Endodermal cell (in vitro differentiated cells): ENCODE measurements at regions not wholly inside any gene's neighbourhood (a gene's known extent, or its start where the extent isn't known, plus 50 kb on each side); places are given as distances from the start of the nearest gene placed in this dataset.
"Not testable (repeated sequence)": the region's sequence is repeated elsewhere in the genome, so short reads cannot be mapped to it uniquely, and the experiment has no call there.

Experiments used
- DNase-seq: peaks from one replicate; pipeline ENCODE4 v3.0.0-alpha.2; 2017
- H3K27ac ChIP-seq: 2 replicates; pipeline ENCODE4 v1.5.1; 2013; ENCODE audit warnings: mild to moderate bottlenecking, low read depth, low read length, moderate library complexity
- H3K27me3 ChIP-seq: 2 replicates; pipeline ENCODE4 v1.6.1; 2013; ENCODE audit warnings: mild to moderate bottlenecking, low read length, moderate library complexity; ENCODE audit not compliant: insufficient read depth, control insufficient read depth, poor library complexity, severe bottlenecking
- H3K36me3 ChIP-seq: 2 replicates; pipeline ENCODE4 v1.7.0; 2013; ENCODE audit warnings: mild to moderate bottlenecking, low read length, moderate library complexity; ENCODE audit not compliant: control insufficient read depth, insufficient read depth
- H3K4me1 ChIP-seq: one replicate; pipeline ENCODE4 v1.7.0; 2013; ENCODE audit warnings: low read length; ENCODE audit not compliant: control insufficient read depth, insufficient read depth
- H3K4me3 ChIP-seq: 2 replicates; pipeline ENCODE4 v1.5.1; 2013; ENCODE audit warnings: mild to moderate bottlenecking, low read length, moderate library complexity
- H3K9ac ChIP-seq: 2 replicates; pipeline ENCODE4 v1.6.1; 2013; ENCODE audit warnings: mild to moderate bottlenecking, low read length, moderate library complexity; ENCODE audit not compliant: poor library complexity, severe bottlenecking; ENCODE audit errors: extremely low read depth
- H3K9me3 ChIP-seq: 2 replicates; pipeline ENCODE4 v1.6.1; 2013; ENCODE audit warnings: mild to moderate bottlenecking, low read length, moderate library complexity; ENCODE audit not compliant: control insufficient read depth
- H3K27ac Mint-ChIP-seq: 2 replicates; pipeline ENCODE4 v1.8.0; 2020; ENCODE audit warnings: mixed read lengths
- H3K27me3 Mint-ChIP-seq: 2 replicates; pipeline ENCODE4 v1.8.0; 2021; ENCODE audit warnings: mild to moderate bottlenecking, mixed read lengths; ENCODE audit not compliant: insufficient read depth
- H3K36me3 Mint-ChIP-seq: 2 replicates; pipeline ENCODE4 v1.8.0; 2020; ENCODE audit warnings: low read depth, mixed read lengths
- H3K4me1 Mint-ChIP-seq: 2 replicates; pipeline ENCODE4 v1.8.0; 2020; ENCODE audit warnings: mixed read lengths
- H3K4me3 Mint-ChIP-seq: 2 replicates; pipeline ENCODE4 v1.8.0; 2020; ENCODE audit warnings: mild to moderate bottlenecking, moderate library complexity, mixed read lengths
- H3K9me3 Mint-ChIP-seq: 2 replicates; pipeline ENCODE4 v1.8.0; 2020; ENCODE audit warnings: mild to moderate bottlenecking, mixed read lengths
- WGBS, 2 experiments: methylation state at CpG; one replicate each; pipeline versions ENCODE4 v1.1.5 to v1.1.7; 2013; ENCODE audit warnings: missing lambda C conversion rate in 2 of 2, mixed read lengths in 1 of 2; ENCODE audit not compliant: insufficient coverage in 1 of 2, insufficient read length in 1 of 2; 5-methylcytosine and 5-hydroxymethylcytosine counted together
- TF ChIP-seq, protein P1 (sequence below): fragments of 200-600 bp; sonication (generic); conservative IDR thresholded peaks from 2 replicates; pipeline ENCODE4 v1.5.0; 2021; ENCODE audit warnings: antibody characterized with exemption, mild to moderate bottlenecking

DNA sequence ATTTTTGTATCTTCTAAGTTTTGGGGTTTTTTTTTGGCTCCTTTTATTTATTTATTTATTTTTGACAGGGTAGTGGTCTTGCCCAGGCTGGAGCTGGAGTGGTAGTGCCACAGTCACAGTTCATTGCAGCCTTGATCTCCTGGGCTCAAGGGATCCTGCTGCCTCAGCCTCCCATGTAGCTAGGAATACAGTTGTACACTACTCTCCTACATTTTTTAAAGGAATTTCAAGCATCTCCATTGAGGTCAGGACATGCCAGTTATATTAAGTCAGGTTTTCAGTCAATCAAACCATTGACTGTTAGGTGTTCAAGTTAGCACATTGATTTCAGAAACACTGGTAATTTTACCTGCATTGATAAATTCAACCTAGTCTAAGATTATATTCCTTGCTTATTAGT lies 480.5 kb upstream of the SPRY2 start:
- no peaks in the 10 kb centered on the region for H3K4me1 Mint-ChIP-seq
- H3K27me3 Mint-ChIP-seq, result no peaks in the 10 kb centered on the region
- Histone ChIP-seq H3K9me3 (peaks cover 19% of the 10 kb centered on the region), H3K4me1 (no peaks in the 10 kb centered on the region), H3K4me3 (no peak overlapping the region), H3K27me3 (no peaks in the 10 kb centered on the region), H3K27ac (no peak overlapping the region), H3K9ac (no peak overlapping the region), H3K36me3 (no peaks in the 10 kb centered on the region)
- no peak for DNase-seq
- peaks cover 20% of the 10 kb centered on the region for H3K9me3 Mint-ChIP-seq
- no peak overlapping the region for H3K27ac Mint-ChIP-seq
- H3K4me3 Mint-ChIP-seq, result no peak overlapping the region
- TF ChIP-seq, protein P1, sequence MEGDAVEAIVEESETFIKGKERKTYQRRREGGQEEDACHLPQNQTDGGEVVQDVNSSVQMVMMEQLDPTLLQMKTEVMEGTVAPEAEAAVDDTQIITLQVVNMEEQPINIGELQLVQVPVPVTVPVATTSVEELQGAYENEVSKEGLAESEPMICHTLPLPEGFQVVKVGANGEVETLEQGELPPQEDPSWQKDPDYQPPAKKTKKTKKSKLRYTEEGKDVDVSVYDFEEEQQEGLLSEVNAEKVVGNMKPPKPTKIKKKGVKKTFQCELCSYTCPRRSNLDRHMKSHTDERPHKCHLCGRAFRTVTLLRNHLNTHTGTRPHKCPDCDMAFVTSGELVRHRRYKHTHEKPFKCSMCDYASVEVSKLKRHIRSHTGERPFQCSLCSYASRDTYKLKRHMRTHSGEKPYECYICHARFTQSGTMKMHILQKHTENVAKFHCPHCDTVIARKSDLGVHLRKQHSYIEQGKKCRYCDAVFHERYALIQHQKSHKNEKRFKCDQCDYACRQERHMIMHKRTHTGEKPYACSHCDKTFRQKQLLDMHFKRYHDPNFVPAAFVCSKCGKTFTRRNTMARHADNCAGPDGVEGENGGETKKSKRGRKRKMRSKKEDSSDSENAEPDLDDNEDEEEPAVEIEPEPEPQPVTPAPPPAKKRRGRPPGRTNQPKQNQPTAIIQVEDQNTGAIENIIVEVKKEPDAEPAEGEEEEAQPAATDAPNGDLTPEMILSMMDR, result no peak
- H3K36me3 Mint-ChIP-seq, result no peaks in the 10 kb centered on the region

DNA sequence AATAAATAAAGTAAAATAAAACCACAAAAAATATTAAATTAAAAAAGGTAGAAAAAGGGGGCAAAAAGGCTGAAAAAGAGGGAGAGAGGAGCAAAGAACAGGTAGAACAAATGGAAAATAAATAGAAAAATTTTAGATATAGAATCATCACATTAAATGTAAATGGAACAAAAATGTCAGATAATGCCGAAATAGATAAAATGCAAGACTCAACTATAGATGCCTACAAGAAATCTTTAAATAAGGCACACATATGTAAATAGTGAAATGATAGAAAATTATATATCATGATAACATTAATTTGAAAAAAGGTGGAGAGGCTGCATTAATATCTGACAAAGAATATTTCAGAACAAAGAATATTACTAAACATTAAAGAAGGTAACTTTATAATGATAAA lies 477.1 kb upstream of the SPRY2 start:
- H3K4me1 Mint-ChIP-seq, result no peaks in the 10 kb centered on the region
- TF ChIP-seq, protein P1, result no peak
- no peak overlapping the region for H3K4me3 ChIP-seq

DNA sequence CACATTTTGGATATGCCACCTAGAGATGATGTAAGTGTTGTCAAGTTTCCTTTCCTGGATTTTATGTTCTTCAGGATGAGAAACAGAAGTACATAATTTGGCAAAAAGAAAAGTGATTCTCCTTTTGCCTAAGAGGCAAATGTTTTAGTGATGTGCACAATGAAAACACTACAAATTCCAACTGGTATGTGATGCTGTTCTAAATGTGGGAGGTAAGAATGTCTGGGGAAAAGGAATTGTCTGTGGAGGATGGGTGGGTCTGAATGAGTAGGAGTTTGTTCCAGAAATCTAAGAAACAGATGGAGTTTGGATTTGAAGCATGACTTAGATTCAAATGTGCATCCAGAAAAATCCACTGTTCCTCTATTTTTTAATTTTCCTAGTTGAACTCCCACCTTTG lies 473.6 kb upstream of the SPRY2 start:
- Mint-ChIP-seq H3K4me3 (no peak overlapping the region), H3K36me3 (no peaks in the 10 kb centered on the region), H3K9me3 (peaks cover 11% of the 10 kb centered on the region), H3K4me1 (no peaks in the 10 kb centered on the region), H3K27me3 (no peaks in the 10 kb centered on the region), H3K27ac (no peak overlapping the region)
- Histone ChIP-seq H3K4me3 (no peak overlapping the region), H3K9ac (no peak overlapping the region), H3K9me3 (peaks cover 13% of the 10 kb centered on the region), H3K27ac (no peak overlapping the region), H3K4me1 (no peaks in the 10 kb centered on the region), H3K36me3 (no peaks in the 10 kb centered on the region), H3K27me3 (no peaks in the 10 kb centered on the region)
- TF ChIP-seq, protein P1, result no peak
- no peak for DNase-seq

More for the DNA sequence above, 477.1 kb upstream of the SPRY2 start:
- Histone ChIP-seq H3K9ac (no peak overlapping the region), H3K27ac (no peak overlapping the region), H3K9me3 (peaks cover 13% of the 10 kb centered on the region), H3K36me3 (no peaks in the 10 kb centered on the region), H3K27me3 (no peaks in the 10 kb centered on the region), H3K4me1 (no peaks in the 10 kb centered on the region)
- no peak for DNase-seq
- Mint-ChIP-seq H3K36me3 (no peaks in the 10 kb centered on the region), H3K4me3 (no peak overlapping the region), H3K9me3 (peaks cover 11% of the 10 kb centered on the region), H3K27ac (no peak overlapping the region), H3K27me3 (no peaks in the 10 kb centered on the region)
- WGBS, 2 experiments, result no CpG with 5 or more reads among the region's 1 CpG

DNA sequence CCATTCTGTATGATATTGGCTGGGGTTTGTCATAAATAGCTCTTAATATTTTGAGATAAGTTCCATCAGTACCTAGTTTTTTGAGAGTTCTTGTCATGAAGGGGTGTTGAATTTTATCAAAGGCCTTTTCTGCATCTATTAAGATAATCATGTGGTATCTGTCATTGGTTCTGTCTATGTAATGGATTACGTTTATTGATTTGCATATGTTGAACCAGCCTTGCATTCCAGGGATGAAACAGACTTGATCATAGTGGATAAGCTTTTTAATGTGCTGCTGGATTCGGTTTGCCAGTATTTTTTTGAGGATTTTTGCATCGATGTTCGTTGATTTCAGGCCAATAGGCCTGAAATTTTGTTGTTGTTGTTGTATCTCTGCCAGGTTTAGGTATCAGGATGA lies 469.4 kb upstream of the SPRY2 start:
- not testable (repeated sequence) for H3K27ac Mint-ChIP-seq, H3K27me3 ChIP-seq, H3K9me3 ChIP-seq, H3K27ac ChIP-seq, H3K4me3 Mint-ChIP-seq, DNase-seq, H3K27me3 Mint-ChIP-seq, H3K4me1 Mint-ChIP-seq, H3K4me3 ChIP-seq, H3K36me3 ChIP-seq, H3K36me3 Mint-ChIP-seq, H3K4me1 ChIP-seq, H3K9me3 Mint-ChIP-seq, H3K9ac ChIP-seq
- 92 to 96% methylated on average over 3 to 4 of the region's 4 CpGs for WGBS, 2 experiments
